Lower lobe of right lung (tissue), 2 donors: ENCODE measurements at regions not wholly inside any gene's neighbourhood (a gene's known extent, or its start where the extent isn't known, plus 50 kb on each side); places are given as distances from the start of the nearest gene placed in this dataset.

Experiments used
- ATAC-seq, 2 donors: fragments of 200-7000 bp; cut with Tn5 transposase; one replicate each; pipeline ENCODE4 v1.9.1; 2020 to 2022; ENCODE audit warnings: mild to moderate bottlenecking in 2 of 2, moderate library complexity in 2 of 2
- DNase-seq: peaks from one replicate; pipeline ENCODE4 v3.0.0-alpha.2; 2020
- H3K27ac ChIP-seq: fragments of 200-600 bp; one replicate; pipeline ENCODE4 v1.8.0; 2022
- H3K27me3 ChIP-seq: fragments of 200-600 bp; one replicate; pipeline ENCODE4 v1.8.0; 2022; ENCODE audit warnings: low read depth
- H3K36me3 ChIP-seq: fragments of 200-600 bp; one replicate; pipeline ENCODE4 v1.8.0; 2022; ENCODE audit warnings: mild to moderate bottlenecking
- H3K4me1 ChIP-seq: fragments of 200-600 bp; one replicate; pipeline ENCODE4 v1.8.0; 2022
- H3K4me3 ChIP-seq: fragments of 200-600 bp; one replicate; pipeline ENCODE4 v1.8.0; 2022; ENCODE audit warnings: mild to moderate bottlenecking
- H3K9me3 ChIP-seq: fragments of 200-600 bp; one replicate; pipeline ENCODE4 v1.8.0; 2022
- intact Hi-C: fragments of 100-400 bp; cut with DNase I; formaldehyde crosslinking; loops from one replicate; pipeline ENCODE4 v1.11.0; 2022
- TF ChIP-seq, protein P1 (sequence below): fragments of 200-600 bp; IDR thresholded peaks from one replicate; pipeline ENCODE4 v1.8.0; 2022; ENCODE audit warnings: antibody characterized with exemption, mild to moderate bottlenecking
- donor health status: DM: no; HTN: yes; CAD: no; lungs with severe emphysema.

DNA sequence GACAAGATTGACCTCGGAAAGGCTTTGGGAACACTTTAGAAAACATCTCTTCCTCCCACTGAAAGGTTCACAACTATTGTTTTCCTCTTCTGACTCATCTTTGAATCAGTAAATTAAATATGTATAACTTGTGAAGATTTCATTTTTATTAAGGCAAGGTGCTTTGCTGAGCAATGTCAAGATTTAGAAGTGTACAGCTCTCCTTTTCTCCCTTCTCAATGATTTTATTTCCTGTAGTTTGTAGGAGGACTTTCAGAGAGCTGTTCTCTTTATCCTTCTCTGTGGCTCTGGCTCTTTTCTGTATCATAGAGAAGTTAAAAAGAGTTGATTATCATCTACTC, 594.2 kb downstream of the METTL15 start:
- no peak for ATAC-seq
- Histone ChIP-seq H3K27ac (no peak overlapping the region), H3K36me3 (no peaks in the 10 kb centered on the region), H3K9me3 (no peaks in the 10 kb centered on the region), H3K4me1 (no peaks in the 10 kb centered on the region), H3K4me3 (no peak overlapping the region), H3K27me3 (no peaks in the 10 kb centered on the region)
- TF ChIP-seq, protein P1, sequence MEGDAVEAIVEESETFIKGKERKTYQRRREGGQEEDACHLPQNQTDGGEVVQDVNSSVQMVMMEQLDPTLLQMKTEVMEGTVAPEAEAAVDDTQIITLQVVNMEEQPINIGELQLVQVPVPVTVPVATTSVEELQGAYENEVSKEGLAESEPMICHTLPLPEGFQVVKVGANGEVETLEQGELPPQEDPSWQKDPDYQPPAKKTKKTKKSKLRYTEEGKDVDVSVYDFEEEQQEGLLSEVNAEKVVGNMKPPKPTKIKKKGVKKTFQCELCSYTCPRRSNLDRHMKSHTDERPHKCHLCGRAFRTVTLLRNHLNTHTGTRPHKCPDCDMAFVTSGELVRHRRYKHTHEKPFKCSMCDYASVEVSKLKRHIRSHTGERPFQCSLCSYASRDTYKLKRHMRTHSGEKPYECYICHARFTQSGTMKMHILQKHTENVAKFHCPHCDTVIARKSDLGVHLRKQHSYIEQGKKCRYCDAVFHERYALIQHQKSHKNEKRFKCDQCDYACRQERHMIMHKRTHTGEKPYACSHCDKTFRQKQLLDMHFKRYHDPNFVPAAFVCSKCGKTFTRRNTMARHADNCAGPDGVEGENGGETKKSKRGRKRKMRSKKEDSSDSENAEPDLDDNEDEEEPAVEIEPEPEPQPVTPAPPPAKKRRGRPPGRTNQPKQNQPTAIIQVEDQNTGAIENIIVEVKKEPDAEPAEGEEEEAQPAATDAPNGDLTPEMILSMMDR, result no peak
- intact Hi-C loops, result no loop called here
- DNase-seq, result no peak

DNA sequence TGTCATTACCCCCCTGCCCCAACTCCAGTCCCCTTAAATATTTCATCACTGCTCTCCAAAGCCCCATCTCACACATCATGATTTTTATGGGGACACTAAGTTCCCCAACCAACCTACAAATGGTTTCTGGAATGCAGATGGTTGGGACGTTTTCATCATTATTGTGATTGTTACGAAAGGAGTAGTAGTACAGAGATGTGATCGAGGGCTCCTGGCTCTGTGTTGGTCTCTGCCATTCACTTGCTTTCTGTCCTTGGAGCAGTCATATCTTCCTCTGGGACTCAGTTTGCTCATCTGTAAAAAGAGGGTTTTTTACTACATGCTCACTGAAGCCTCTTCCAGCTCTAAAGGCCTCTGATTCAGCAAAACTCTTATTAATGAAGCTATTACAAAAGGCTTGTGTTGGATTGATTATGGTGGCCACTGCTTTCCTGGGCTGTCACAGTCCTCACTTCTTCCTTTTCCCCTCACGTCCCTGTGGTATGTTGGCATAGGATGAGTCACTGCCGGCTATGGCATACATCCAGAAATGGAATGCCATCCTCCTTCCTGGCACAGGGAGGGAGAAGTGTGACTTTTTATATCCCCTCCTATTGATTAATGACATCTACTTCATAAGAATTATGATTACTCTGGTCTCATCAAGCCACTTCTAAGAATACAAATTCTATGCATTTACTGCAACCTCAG, 593.7 kb downstream of the METTL15 start:
- Histone ChIP-seq H3K27ac (no peak overlapping the region), H3K4me3 (no peak overlapping the region), H3K27me3 (no peaks in the 10 kb centered on the region), H3K9me3 (no peaks in the 10 kb centered on the region), H3K4me1 (no peaks in the 10 kb centered on the region), H3K36me3 (no peaks in the 10 kb centered on the region)
- ATAC-seq (no peak), DNase-seq (no peak)
- TF ChIP-seq, protein P1, result no peak
- intact Hi-C loops, result no loop called here

DNA sequence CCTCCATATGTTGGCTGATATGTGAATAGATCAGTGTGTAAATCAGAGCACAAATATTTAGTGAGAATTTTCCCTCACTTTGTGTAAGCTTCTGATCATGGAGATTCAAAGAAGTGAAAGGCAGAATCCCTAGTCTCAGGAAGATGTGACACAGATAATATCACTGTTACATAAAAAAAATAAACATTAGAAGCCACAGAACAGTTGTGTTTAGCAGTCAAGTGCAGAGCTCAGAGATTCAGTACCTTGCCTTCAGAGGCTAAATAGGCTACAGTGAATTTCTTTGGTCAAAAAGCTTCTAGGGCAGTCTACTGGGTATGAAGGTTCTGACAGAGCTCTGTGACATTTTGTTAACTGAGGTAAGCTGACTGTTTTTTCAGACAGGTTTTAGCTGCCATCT, 591.5 kb downstream of the METTL15 start:
- ATAC-seq, result no peak
- Histone ChIP-seq H3K27ac (no peak overlapping the region), H3K27me3 (no peaks in the 10 kb centered on the region), H3K36me3 (no peaks in the 10 kb centered on the region), H3K4me3 (no peak overlapping the region), H3K9me3 (no peaks in the 10 kb centered on the region), H3K4me1 (no peaks in the 10 kb centered on the region)
- no peak for DNase-seq
- intact Hi-C loops, result no loop called here
- TF ChIP-seq, protein P1, result no peak

DNA sequence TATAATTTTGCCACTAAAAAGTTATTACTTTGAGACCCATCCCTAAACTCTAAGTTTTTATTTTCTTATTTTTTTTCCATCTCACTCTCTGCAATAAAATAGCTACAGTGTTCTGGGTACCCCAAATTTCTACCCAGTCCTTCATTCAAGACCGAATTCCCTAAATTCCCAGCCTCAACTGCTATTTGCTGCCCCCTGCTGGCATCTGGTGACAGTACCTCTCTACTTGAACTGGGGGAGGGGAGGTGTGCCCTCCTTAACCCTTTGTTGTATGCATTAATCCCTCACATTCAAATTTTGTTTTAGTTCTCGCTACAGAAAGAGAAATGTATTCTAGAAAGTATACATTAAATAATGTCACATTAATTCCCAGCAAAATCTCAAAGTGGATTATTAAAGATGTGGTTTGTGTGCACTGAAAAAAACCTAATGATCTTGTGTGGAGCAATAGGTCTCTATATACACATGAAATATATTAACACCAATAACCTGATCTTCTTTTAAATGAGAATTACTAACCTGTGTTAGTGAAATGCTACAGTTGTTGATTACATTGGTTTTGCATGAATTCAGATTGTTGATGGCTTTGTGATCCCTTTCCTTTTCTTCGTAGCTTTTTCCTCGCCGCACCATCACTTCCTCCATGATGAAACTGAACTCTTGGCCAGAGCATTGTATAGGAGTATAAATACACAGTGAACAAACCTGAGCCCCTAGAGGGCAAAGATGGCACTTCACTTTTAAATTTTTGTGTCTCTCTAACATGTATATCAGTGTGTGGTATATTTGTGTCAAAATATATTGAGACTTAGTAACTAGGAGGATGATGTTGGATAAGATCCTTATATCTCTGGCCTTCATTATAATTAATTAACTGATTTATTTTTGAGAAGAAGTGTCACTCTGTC, 590.0 kb downstream of the METTL15 start:
- H3K27ac ChIP-seq, result no peak overlapping the region
- intact Hi-C loops, result no loop called here
- H3K4me1 ChIP-seq, result no peaks in the 10 kb centered on the region
- TF ChIP-seq, protein P1, result peak; percentile 69
- no peak overlapping the region for H3K4me3 ChIP-seq
- DNase-seq (no peak), ATAC-seq (peak; percentile 64)
- H3K27me3 ChIP-seq, result no peaks in the 10 kb centered on the region
- H3K36me3 ChIP-seq, result no peaks in the 10 kb centered on the region
- no peaks in the 10 kb centered on the region for H3K9me3 ChIP-seq

DNA sequence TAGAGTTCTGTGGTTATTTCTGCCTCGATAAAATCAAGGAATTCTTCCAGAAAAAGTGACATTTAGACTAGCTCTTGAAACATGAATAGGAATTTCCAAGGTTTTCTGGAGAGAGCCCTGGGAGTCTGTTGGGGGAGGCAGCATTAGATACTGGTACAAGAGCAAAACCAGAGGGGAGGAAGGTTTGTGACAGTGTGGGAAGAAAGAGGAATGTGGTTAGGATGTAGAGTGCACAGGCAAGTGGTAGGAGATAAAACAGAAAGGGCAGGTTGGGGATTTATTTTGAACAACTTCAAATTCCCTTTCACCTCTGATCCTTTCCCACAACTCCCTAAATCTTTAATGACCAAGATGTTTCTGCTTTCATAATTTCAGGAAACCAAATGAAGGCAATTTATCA, 588.4 kb downstream of the METTL15 start:
- H3K4me1 ChIP-seq, result no peaks in the 10 kb centered on the region
- H3K9me3 ChIP-seq, result no peaks in the 10 kb centered on the region
- TF ChIP-seq, protein P1, result no peak
- no peak overlapping the region for H3K27ac ChIP-seq
- H3K36me3 ChIP-seq, result no peaks in the 10 kb centered on the region
- intact Hi-C loops, result no loop called here
- no peak for ATAC-seq
- no peak overlapping the region for H3K4me3 ChIP-seq
- no peak for DNase-seq
- no peaks in the 10 kb centered on the region for H3K27me3 ChIP-seq
